GM12891 (cell line): ENCODE measurements at regions not wholly inside any gene's neighbourhood (a gene's known extent, or its start where the extent isn't known, plus 50 kb on each side); places are given as distances from the start of the nearest gene placed in this dataset.

Experiments used
- POLR2A ChIP-seq: IDR thresholded peaks from 2 replicates; pipeline ENCODE4 v1.6.1; 2011; ENCODE audit warnings: low read depth, low read length, control low read depth
- POLR2AphosphoS5 ChIP-seq: IDR thresholded peaks from 2 replicates; pipeline ENCODE4 v1.6.1; 2011; ENCODE audit warnings: low read depth, low read length, control low read depth

- TF ChIP-seq POLR2AphosphoS5 (no peak), POLR2A (no peak)
Observed at GRCh38 chr6:82030761-82031503, 216.6 kb downstream of the IBTK start.
